ENCODE measurements at regions not wholly inside any gene's neighbourhood (a gene's known extent, or its start where the extent isn't known, plus 50 kb on each side); places are given as distances from the start of the nearest gene placed in this dataset.
"Not testable (repeated sequence)": the region's sequence is repeated elsewhere in the genome, so short reads cannot be mapped to it uniquely, and the experiment has no call there.

GRCh38 chr16:29607428-29607823 lies 55.6 kb upstream of the SPN start:
- H3K27me3 ChIP-seq (ENCODE audit: insufficient read depth, low read length): not testable (repeated sequence)

GRCh38 chr16:29612381-29613306 lies 50.4 kb upstream of the SPN start:
- H3K27me3 ChIP-seq (ENCODE audit: insufficient read depth, low read length); H3K36me3 ChIP-seq (ENCODE audit: insufficient read depth, low read length); H3K9me3 ChIP-seq (ENCODE audit: low read length): not testable (repeated sequence)
- Histone ChIP-seq H3K4me1 (ENCODE audit: insufficient read depth, low read length) (peaks cover 14% of the 10 kb centered on the region), H2AFZ (ENCODE audit: low read depth, low read length) (peak overlapping the region; percentile 26), H3K4me3 (ENCODE audit: low read length) (peak overlapping the region; percentile 82)

More at GRCh38 chr16:29607428-29607823, 55.6 kb upstream of the SPN start:
- H3K4me1 ChIP-seq (ENCODE audit: insufficient read depth, low read length); H3K36me3 ChIP-seq (ENCODE audit: insufficient read depth, low read length); H3K4me3 ChIP-seq (ENCODE audit: low read length); H2AFZ ChIP-seq (ENCODE audit: low read depth, low read length); H3K9me3 ChIP-seq (ENCODE audit: low read length): not testable (repeated sequence)
